Activated T-cell treated with anti-CD3 and anti-CD28 coated beads for 4 hours (primary cell): ENCODE measurements at regions not wholly inside any gene's neighbourhood (a gene's known extent, or its start where the extent isn't known, plus 50 kb on each side); places are given as distances from the start of the nearest gene placed in this dataset.
"Not testable (repeated sequence)": the region's sequence is repeated elsewhere in the genome, so short reads cannot be mapped to it uniquely, and the experiment has no call there.

Experiments
- DNase-seq: peaks from one replicate; pipeline ENCODE4 v3.0.0-alpha.2; 2020

GRCh38 chr3:106276151-106276550, 407.3 kb upstream of the CBLB start:
- DNase-seq = no peak

GRCh38 chr3:106276755-106277612, 408.2 kb upstream of the CBLB start:
- no peak for DNase-seq

- DNase-seq = no peak
Observed at GRCh38 chr3:106277731-106278130, 408.9 kb upstream of the CBLB start.

GRCh38 chr3:106281221-106281620, 412.4 kb upstream of the CBLB start:
- no peak for DNase-seq

- DNase-seq = no peak
Observed at GRCh38 chr3:106282943-106283342, 414.1 kb upstream of the CBLB start.

- no peak for DNase-seq
Observed at GRCh38 chr3:106288781-106289180, 420.0 kb upstream of the CBLB start.

GRCh38 chr3:106290304-106290997, 421.6 kb upstream of the CBLB start:
- DNase-seq = no peak

GRCh38 chr3:106293161-106293560, 424.3 kb upstream of the CBLB start:
- DNase-seq = no peak

- DNase-seq = no peak
Observed at GRCh38 chr3:106294121-106294520, 425.3 kb upstream of the CBLB start.

GRCh38 chr3:106296062-106296461, 427.2 kb upstream of the CBLB start:
- no peak for DNase-seq

GRCh38 chr3:106299300-106300098, 430.7 kb upstream of the CBLB start:
- no peak for DNase-seq

- DNase-seq = no peak
Observed at GRCh38 chr3:106302451-106303221, 433.8 kb upstream of the CBLB start.

GRCh38 chr3:106303766-106304165, 435.0 kb upstream of the CBLB start:
- no peak for DNase-seq

GRCh38 chr3:106305127-106305526, 436.3 kb upstream of the CBLB start:
- no peak for DNase-seq

GRCh38 chr3:106305882-106306435, 437.1 kb upstream of the CBLB start:
- no peak for DNase-seq

- DNase-seq = no peak
Observed at GRCh38 chr3:106309274-106309673, 440.5 kb upstream of the CBLB start.

- not testable (repeated sequence) for DNase-seq
Observed at GRCh38 chr3:106309798-106310197, 441.0 kb upstream of the CBLB start.

GRCh38 chr3:106317141-106318055, 448.6 kb upstream of the CBLB start:
- DNase-seq = no peak

- not testable (repeated sequence) for DNase-seq
Observed at GRCh38 chr3:106321438-106321837, 452.6 kb upstream of the CBLB start.

- DNase-seq = no peak
Observed at GRCh38 chr3:106323586-106323985, 454.8 kb upstream of the CBLB start.
